ENCODE measurements at regions not wholly inside any gene's neighbourhood (a gene's known extent, or its start where the extent isn't known, plus 50 kb on each side); places are given as distances from the start of the nearest gene placed in this dataset.
"Not testable (repeated sequence)": the region's sequence is repeated elsewhere in the genome, so short reads cannot be mapped to it uniquely, and the experiment has no call there.

GRCh38 chr6:21939066-21939465 is 345.5 kb downstream of the SOX4 start:
- TF ChIP-seq POLR2AphosphoS5 (IDR thresholded peaks at IDR 0.05; ENCODE audit: borderline replicate concordance, low read depth, low read length); EZH2 (IDR thresholded peaks at IDR 0.05); FOXP2 (optimal IDR thresholded peaks at IDR 0.05; ENCODE audit: control extremely low read depth, extremely low read length, insufficient read depth): not testable (repeated sequence)
